ENCODE measurements at regions not wholly inside any gene's neighbourhood (a gene's known extent, or its start where the extent isn't known, plus 50 kb on each side); places are given as distances from the start of the nearest gene placed in this dataset.
A peak's percentile ranks its signal among the peaks of the same experiment; 100 is the strongest.

GRCh38 chr2:152863826-152864225 is 145.4 kb downstream of the ARL6IP6 start:
- intact Hi-C loops (cut with DNase I; ENCODE audit: low total_unique reads) = no loop called here
- TF ChIP-seq, protein P1, sequence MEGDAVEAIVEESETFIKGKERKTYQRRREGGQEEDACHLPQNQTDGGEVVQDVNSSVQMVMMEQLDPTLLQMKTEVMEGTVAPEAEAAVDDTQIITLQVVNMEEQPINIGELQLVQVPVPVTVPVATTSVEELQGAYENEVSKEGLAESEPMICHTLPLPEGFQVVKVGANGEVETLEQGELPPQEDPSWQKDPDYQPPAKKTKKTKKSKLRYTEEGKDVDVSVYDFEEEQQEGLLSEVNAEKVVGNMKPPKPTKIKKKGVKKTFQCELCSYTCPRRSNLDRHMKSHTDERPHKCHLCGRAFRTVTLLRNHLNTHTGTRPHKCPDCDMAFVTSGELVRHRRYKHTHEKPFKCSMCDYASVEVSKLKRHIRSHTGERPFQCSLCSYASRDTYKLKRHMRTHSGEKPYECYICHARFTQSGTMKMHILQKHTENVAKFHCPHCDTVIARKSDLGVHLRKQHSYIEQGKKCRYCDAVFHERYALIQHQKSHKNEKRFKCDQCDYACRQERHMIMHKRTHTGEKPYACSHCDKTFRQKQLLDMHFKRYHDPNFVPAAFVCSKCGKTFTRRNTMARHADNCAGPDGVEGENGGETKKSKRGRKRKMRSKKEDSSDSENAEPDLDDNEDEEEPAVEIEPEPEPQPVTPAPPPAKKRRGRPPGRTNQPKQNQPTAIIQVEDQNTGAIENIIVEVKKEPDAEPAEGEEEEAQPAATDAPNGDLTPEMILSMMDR (IDR thresholded peaks at IDR 0.05) = no peak
- TF ChIP-seq POLR2AphosphoS5 (IDR thresholded peaks at IDR 0.05) = no peak
- TF ChIP-seq POLR2A (IDR thresholded peaks at IDR 0.05) = no peak
- no peak for DNase-seq (ENCODE audit: low spot score in 2 of 2)

GRCh38 chr2:152861349-152861942 is 143.0 kb downstream of the ARL6IP6 start:
- intact Hi-C loops (cut with DNase I; ENCODE audit: low total_unique reads) = no loop called here
- Histone ChIP-seq H3K9me3 (no peaks in the 10 kb centered on the region), H3K36me3 (no peaks in the 10 kb centered on the region), H3K4me3 (no peak overlapping the region), H3K27me3 (no peaks in the 10 kb centered on the region), H3K4me1 (no peaks in the 10 kb centered on the region), H3K27ac (no peak overlapping the region)
- no peak for TF ChIP-seq POLR2A (IDR thresholded peaks at IDR 0.05)
- TF ChIP-seq, protein P1 (IDR thresholded peaks at IDR 0.05) = peak in 2 of 3 donors; percentile 22 to 38
- DNase-seq (ENCODE audit: low spot score in 2 of 2) = no peak

More at GRCh38 chr2:152863826-152864225, 145.4 kb downstream of the ARL6IP6 start:
- H3K36me3 ChIP-seq = no peaks in the 10 kb centered on the region
- H3K4me3 ChIP-seq = no peak overlapping the region
- no peaks in the 10 kb centered on the region for H3K27me3 ChIP-seq
- no peak overlapping the region for H3K27ac ChIP-seq
- no peaks in the 10 kb centered on the region for H3K9me3 ChIP-seq
- no peaks in the 10 kb centered on the region for H3K4me1 ChIP-seq

DNA sequence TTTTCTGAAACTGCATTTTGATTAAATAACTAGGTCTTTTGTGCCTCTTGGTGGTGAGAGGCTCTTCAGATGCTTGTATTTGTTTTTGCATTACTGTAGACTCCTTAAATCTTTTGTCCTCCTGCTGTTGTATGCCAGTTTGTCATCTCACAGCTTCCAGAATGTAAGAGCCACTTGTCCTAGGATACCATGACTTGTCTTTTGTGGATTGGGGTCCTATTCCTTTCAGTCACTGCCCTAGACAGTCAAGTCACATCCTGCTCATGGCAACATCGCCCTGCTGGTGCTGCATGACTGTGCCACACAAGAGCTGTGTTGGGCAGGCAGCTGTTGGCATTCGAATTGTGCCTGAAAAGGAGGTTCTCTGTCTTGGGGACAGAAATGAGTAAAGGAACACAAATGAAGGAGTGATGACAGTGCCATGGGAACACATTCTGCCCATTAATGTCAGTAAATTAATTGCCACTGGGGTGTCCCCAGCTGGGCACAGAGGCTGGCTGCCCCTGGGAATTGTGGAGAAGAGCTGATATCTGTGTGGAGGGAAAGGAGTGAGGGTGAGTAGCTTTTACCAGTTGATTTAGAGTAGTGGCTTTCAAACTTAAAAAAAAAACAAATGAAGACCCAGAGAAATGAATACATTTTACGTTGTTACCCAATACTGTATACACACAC is 140.3 kb downstream of the ARL6IP6 start:
- H3K4me3 ChIP-seq = no peak overlapping the region
- H3K27ac ChIP-seq = no peak overlapping the region
- DNase-seq (ENCODE audit: low spot score in 2 of 2) = no peak
- no peaks in the 10 kb centered on the region for H3K4me1 ChIP-seq
- no peaks in the 10 kb centered on the region for H3K27me3 ChIP-seq
- TF ChIP-seq POLR2A (IDR thresholded peaks at IDR 0.05) (no peak), POLR2AphosphoS5 (IDR thresholded peaks at IDR 0.05) (no peak)
- TF ChIP-seq, protein P1 (IDR thresholded peaks at IDR 0.05) = no peak
- intact Hi-C loops (cut with DNase I; ENCODE audit: low total_unique reads) = no loop called here
- no peaks in the 10 kb centered on the region for H3K36me3 ChIP-seq
- H3K9me3 ChIP-seq = no peaks in the 10 kb centered on the region

- no peak for DNase-seq (ENCODE audit: low spot score in 2 of 2)
- intact Hi-C loops (cut with DNase I; ENCODE audit: low total_unique reads) = loop anchor here (5.0 kb wide), 1 partner anchor 1520 kb away; no protein-coding TSS in a partner anchor
- TF ChIP-seq POLR2A (IDR thresholded peaks at IDR 0.05) (no peak), POLR2AphosphoS5 (IDR thresholded peaks at IDR 0.05) (no peak)
- TF ChIP-seq, protein P1 (IDR thresholded peaks at IDR 0.05) = no peak
- Histone ChIP-seq H3K4me3 (no peak overlapping the region), H3K9me3 (no peaks in the 10 kb centered on the region), H3K4me1 (no peaks in the 10 kb centered on the region), H3K27ac (no peak overlapping the region), H3K36me3 (no peaks in the 10 kb centered on the region), H3K27me3 (no peaks in the 10 kb centered on the region)
Measured at GRCh38 chr2:152846697-152847470, 128.5 kb downstream of the ARL6IP6 start.

- H3K27ac ChIP-seq = no peak overlapping the region
- no peak for TF ChIP-seq POLR2AphosphoS5 (IDR thresholded peaks at IDR 0.05)
- TF ChIP-seq, protein P1 (IDR thresholded peaks at IDR 0.05) = no peak
- no peak for TF ChIP-seq POLR2A (IDR thresholded peaks at IDR 0.05)
Measured at GRCh38 chr2:152835674-152836073, 117.3 kb downstream of the ARL6IP6 start.

More at GRCh38 chr2:152835674-152836073, 117.3 kb downstream of the ARL6IP6 start:
- H3K27me3 ChIP-seq = no peaks in the 10 kb centered on the region
- H3K4me3 ChIP-seq = no peak overlapping the region
- H3K4me1 ChIP-seq = no peaks in the 10 kb centered on the region
- no peaks in the 10 kb centered on the region for H3K36me3 ChIP-seq
- peaks cover 0 to 4% of the 10 kb centered on the region in 2 donors for H3K9me3 ChIP-seq
- DNase-seq (ENCODE audit: low spot score in 2 of 2) = no peak
- intact Hi-C loops (cut with DNase I; ENCODE audit: low total_unique reads) = no loop called here
